AG09309 (cell line): ENCODE measurements at regions not wholly inside any gene's neighbourhood (a gene's known extent, or its start where the extent isn't known, plus 50 kb on each side); places are given as distances from the start of the nearest gene placed in this dataset.

Experiments
- DNase-seq: peaks from one replicate; pipeline ENCODE4 v3.0.0-alpha.2; 2010; ENCODE audit warnings: low read depth
- H3K4me3 ChIP-seq: 2 replicates; pipeline ENCODE4 v1.5.1; 2011; ENCODE audit warnings: mild to moderate bottlenecking, low read depth, low read length, moderate library complexity; ENCODE audit not compliant: control insufficient read depth
- TF ChIP-seq, protein P1 (sequence below): IDR thresholded peaks from 2 replicates; pipeline ENCODE4 v1.5.1; 2011; ENCODE audit warnings: mild to moderate bottlenecking, low read depth, low read length, inconsistent platforms; ENCODE audit not compliant: insufficient read depth, control insufficient read depth; ENCODE audit errors: missing control alignments

DNA sequence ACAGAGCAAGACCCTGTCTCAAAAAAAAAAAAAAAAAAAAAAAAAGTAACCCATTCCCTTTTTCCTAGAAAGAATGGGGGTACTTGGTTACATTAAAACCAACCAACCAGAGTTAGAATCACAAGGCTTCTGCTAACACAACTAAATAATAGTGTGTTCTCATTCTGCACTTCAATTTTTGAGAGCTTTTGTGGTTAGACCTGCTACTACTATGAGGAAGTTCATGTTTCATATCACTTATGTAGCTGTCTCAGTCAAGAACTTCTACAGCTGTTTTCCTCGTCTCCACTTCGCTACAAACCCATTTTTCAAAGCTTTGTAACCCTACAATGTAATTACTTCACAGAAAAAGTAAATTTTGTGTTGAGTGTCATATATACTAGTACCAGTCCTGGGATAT is 58.3 kb downstream of the PDHA2 start:
- DNase-seq: no peak
- H3K4me3 ChIP-seq: no peak overlapping the region
- TF ChIP-seq, protein P1, sequence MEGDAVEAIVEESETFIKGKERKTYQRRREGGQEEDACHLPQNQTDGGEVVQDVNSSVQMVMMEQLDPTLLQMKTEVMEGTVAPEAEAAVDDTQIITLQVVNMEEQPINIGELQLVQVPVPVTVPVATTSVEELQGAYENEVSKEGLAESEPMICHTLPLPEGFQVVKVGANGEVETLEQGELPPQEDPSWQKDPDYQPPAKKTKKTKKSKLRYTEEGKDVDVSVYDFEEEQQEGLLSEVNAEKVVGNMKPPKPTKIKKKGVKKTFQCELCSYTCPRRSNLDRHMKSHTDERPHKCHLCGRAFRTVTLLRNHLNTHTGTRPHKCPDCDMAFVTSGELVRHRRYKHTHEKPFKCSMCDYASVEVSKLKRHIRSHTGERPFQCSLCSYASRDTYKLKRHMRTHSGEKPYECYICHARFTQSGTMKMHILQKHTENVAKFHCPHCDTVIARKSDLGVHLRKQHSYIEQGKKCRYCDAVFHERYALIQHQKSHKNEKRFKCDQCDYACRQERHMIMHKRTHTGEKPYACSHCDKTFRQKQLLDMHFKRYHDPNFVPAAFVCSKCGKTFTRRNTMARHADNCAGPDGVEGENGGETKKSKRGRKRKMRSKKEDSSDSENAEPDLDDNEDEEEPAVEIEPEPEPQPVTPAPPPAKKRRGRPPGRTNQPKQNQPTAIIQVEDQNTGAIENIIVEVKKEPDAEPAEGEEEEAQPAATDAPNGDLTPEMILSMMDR: no peak

DNA sequence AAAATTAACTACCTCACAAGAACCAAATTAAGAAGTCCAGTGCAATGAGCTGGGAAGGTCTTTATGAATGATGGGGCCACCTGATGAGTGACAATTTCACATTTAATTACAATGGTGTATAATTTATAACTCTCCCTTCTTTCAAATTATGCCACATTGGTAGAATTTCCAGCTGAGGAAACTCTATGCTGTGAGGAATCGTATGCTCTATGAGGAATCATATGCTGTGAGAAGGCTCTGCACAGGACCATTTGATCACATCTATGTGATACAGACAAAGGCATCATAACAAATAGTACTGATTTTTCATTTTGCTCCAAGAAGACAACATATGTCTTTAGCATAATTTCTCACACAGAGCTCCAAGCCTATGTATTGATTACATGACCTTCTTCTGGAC is 69.3 kb downstream of the PDHA2 start:
- no peak overlapping the region for H3K4me3 ChIP-seq
- no peak for DNase-seq
- TF ChIP-seq, protein P1: no peak

DNA sequence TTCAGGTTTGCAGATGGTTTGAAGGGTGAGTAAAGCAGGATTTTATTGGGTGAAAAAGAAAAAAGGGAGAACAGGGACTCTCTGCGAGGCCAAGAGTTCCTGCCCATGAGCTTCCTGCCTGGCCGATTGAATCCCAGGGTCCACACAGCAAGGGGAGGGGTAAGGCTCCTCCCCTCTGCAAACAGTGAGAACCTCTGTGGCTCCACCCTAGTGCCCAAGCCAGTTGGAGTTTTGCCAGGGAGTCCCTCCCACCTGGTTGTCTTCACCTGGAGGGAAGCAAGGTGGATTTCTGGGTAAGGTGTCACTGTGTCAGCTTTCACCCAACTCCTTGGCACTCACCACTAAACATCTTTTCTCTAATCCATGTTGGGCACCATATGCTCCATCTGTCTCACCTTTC is 70.9 kb downstream of the PDHA2 start:
- TF ChIP-seq, protein P1: no peak
- H3K4me3 ChIP-seq: no peak overlapping the region
- DNase-seq: no peak

DNA sequence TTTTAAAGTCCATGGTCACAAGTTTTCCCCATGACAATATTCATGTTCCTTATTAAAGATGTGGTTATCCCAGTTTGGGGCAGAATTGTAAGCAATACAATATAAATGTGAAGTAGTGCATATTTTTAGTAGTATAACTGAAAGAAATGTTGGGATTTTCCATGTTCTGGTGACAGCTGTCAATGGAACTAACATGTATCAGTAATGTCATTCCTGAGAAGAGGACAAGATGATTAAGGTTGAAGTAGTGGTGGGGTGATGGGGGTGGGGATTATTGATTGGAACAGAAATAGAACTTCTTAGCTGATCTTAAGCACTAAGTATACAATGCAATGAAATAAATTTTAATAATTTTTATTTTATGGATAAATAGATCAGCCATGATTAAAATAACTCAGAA is 81.6 kb downstream of the PDHA2 start:
- no peak for DNase-seq
- TF ChIP-seq, protein P1: no peak
- no peak overlapping the region for H3K4me3 ChIP-seq

DNA sequence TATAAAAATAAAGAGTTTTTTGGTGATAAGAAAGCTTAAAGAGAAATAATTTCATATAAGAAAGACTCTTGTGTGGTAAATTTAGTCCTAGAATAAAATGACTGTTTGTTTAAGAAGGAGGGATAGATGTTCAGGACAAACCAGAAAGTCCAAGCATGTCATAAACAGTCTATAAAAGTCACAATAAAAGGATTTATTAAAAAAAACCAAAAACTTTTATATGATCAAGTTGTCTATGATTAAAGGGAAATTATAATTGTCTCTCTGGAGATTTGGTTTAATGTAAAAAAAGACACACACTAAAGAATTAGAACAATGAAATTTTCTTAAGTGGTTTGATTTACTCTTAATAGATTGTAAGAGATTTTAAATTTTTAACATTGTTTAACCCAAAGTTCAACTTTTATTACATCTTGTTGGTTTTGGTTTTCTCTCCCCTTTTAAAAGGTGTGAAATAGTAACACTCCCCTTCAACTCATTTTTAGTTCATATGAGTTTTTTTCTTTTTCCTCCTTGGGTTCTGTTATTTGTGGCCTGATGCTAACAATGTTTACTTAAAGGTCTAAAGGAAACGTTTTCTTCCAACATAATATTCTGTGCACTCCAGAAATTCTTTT is 89.7 kb downstream of the PDHA2 start:
- DNase-seq: no peak
- TF ChIP-seq, protein P1: no peak
- no peak overlapping the region for H3K4me3 ChIP-seq

DNA sequence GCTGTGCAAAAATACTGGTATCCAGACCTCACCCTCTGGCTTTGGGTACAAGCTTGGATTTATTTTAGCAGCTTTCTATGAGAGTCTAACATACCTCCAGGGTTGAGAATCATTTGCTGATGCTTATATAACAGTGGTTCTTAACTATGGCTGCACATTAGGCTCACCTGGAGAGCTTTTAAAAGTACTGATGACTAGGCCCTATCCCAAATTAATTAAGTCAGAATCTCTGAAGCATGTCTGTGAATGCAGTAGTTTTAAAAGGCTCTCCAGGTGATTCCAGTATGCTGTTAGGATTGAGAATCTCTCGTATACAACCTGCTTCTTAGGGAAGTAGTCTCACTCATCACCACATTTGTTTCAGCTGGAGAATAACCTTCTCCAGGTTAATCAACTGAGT is 99.2 kb downstream of the PDHA2 start:
- no peak for DNase-seq
- TF ChIP-seq, protein P1: no peak
- no peak overlapping the region for H3K4me3 ChIP-seq
